ENCODE measurements at regions not wholly inside any gene's neighbourhood (a gene's known extent, or its start where the extent isn't known, plus 50 kb on each side); places are given as distances from the start of the nearest gene placed in this dataset.

- TF ChIP-seq, protein P1, sequence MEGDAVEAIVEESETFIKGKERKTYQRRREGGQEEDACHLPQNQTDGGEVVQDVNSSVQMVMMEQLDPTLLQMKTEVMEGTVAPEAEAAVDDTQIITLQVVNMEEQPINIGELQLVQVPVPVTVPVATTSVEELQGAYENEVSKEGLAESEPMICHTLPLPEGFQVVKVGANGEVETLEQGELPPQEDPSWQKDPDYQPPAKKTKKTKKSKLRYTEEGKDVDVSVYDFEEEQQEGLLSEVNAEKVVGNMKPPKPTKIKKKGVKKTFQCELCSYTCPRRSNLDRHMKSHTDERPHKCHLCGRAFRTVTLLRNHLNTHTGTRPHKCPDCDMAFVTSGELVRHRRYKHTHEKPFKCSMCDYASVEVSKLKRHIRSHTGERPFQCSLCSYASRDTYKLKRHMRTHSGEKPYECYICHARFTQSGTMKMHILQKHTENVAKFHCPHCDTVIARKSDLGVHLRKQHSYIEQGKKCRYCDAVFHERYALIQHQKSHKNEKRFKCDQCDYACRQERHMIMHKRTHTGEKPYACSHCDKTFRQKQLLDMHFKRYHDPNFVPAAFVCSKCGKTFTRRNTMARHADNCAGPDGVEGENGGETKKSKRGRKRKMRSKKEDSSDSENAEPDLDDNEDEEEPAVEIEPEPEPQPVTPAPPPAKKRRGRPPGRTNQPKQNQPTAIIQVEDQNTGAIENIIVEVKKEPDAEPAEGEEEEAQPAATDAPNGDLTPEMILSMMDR (IDR thresholded peaks at IDR 0.05), result no peak
- Histone ChIP-seq H3K27ac (no peak overlapping the region), H3K4me3 (no peak overlapping the region), H3K36me3 (no peaks in the 10 kb centered on the region), H3K27me3 (ENCODE audit: low read depth) (no peaks in the 10 kb centered on the region), H3K9me3 (no peaks in the 10 kb centered on the region), H3K4me1 (peaks cover 69% of the 10 kb centered on the region)
- ATAC-seq (no peak), DNase-seq (no peak)
- intact Hi-C loops (cut with DNase I), result no loop called here
These were observed 461.8 kb downstream of the SHQ1 start for GRCh38 chr3:72386327-72387000.

DNA sequence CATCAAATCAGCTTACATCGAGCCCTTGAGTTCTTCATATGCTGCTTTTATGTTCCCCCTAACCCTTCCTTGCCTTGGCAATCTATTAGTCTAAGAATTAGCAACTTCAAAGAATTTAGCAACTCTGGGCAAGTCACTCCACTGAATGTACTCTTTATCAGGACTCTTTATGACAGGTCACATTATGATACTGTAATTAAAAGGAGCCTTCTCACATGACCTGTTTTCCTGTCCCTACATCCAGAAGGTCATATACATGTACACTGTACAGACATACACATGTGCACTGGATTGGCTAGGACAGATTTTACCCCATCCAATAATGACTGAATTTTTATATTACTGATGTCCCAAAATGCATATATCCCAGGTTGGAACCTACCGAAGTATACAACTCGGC is 463.1 kb downstream of the SHQ1 start:
- H3K27ac ChIP-seq, result no peak overlapping the region
- intact Hi-C loops (cut with DNase I), result no loop called here
- TF ChIP-seq, protein P1 (IDR thresholded peaks at IDR 0.05), result no peak
- H3K27me3 ChIP-seq (ENCODE audit: low read depth), result no peaks in the 10 kb centered on the region
- H3K36me3 ChIP-seq, result no peaks in the 10 kb centered on the region
- no peak overlapping the region for H3K4me3 ChIP-seq
- peaks cover 64% of the 10 kb centered on the region for H3K4me1 ChIP-seq
- ATAC-seq (no peak), DNase-seq (no peak)
- no peaks in the 10 kb centered on the region for H3K9me3 ChIP-seq

DNA sequence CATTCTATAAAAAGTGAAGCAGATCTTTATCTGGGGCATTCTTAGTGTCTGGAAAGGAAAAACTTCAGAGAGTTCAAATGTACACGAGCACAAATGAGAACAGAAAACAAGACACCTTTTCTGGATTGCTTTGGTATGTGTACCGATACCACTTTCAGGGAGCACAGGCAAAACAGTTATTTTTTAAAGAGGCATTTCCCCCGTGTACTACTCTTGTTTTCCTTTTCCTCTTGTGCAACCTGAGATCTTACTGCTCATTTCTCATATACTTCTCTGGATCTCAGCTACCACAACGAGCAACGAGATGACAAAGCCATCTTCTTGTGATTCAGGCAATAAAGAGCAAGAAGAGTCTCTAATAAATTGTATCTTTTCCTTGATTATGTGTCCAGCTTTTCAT is 463.6 kb downstream of the SHQ1 start:
- H3K4me1 ChIP-seq, result peaks cover 65% of the 10 kb centered on the region
- H3K4me3 ChIP-seq, result no peak overlapping the region
- no peak for DNase-seq
- H3K27ac ChIP-seq, result no peak overlapping the region
- H3K9me3 ChIP-seq, result no peaks in the 10 kb centered on the region
- ATAC-seq, result no peak
- H3K36me3 ChIP-seq, result no peaks in the 10 kb centered on the region
- H3K27me3 ChIP-seq (ENCODE audit: low read depth), result no peaks in the 10 kb centered on the region
- TF ChIP-seq, protein P1 (IDR thresholded peaks at IDR 0.05), result no peak
- intact Hi-C loops (cut with DNase I), result no loop called here

DNA sequence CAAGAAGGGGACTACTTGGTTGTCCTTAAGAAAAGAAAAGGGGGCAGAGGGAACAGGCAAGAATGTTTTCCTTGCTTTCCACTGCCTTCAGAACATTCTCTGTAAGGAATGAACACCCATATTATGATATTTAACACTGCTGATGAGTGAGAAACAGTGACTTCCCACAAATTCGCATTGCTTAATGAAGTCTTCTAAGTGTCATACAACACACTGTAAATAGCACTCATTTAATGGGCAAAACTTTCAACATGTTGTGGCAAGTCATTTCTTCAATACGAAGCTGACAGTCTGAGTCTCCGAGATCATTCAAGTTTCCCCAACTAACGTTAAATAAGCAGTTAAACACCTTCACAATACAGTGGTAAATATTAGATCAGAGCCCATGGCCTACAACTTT is 464.4 kb downstream of the SHQ1 start:
- no peak overlapping the region for H3K27ac ChIP-seq
- H3K9me3 ChIP-seq, result no peaks in the 10 kb centered on the region
- TF ChIP-seq, protein P1 (IDR thresholded peaks at IDR 0.05), result no peak
- no peak overlapping the region for H3K4me3 ChIP-seq
- H3K27me3 ChIP-seq (ENCODE audit: low read depth), result no peaks in the 10 kb centered on the region
- no peak for DNase-seq
- no peak for ATAC-seq
- H3K4me1 ChIP-seq, result peaks cover 59% of the 10 kb centered on the region
- peaks cover under 1% of the 10 kb centered on the region for H3K36me3 ChIP-seq
- intact Hi-C loops (cut with DNase I), result no loop called here

- Histone ChIP-seq H3K9me3 (no peaks in the 10 kb centered on the region), H3K4me1 (peaks cover 58% of the 10 kb centered on the region), H3K27me3 (ENCODE audit: low read depth) (no peaks in the 10 kb centered on the region), H3K27ac (no peak overlapping the region), H3K36me3 (peaks cover 7% of the 10 kb centered on the region), H3K4me3 (no peak overlapping the region)
- intact Hi-C loops (cut with DNase I), result no loop called here
- DNase-seq (no peak), ATAC-seq (peak; percentile 59 to 76)
- TF ChIP-seq, protein P1 (IDR thresholded peaks at IDR 0.05), result no peak
These were observed 465.0 kb downstream of the SHQ1 start for GRCh38 chr3:72383230-72383629.
